ENCODE measurements at regions not wholly inside any gene's neighbourhood (a gene's known extent, or its start where the extent isn't known, plus 50 kb on each side); places are given as distances from the start of the nearest gene placed in this dataset.

GRCh38 chrX:124462931-124463330 is 116.6 kb downstream of the SH2D1A start:
- peaks cover 0 to 2% (median 0%) of the 10 kb centered on the region in 8 donors for H3K9me3 Mint-ChIP-seq
- Histone ChIP-seq H3K4me3 (ENCODE audit: low read length in 2 of 2) (no peak overlapping the region), H3K27me3 (ENCODE audit: insufficient read depth, low read length) (no peaks in the 10 kb centered on the region), H3K36me3 (ENCODE audit: insufficient read depth, low read length) (no peaks in the 10 kb centered on the region), H3K27ac (ENCODE audit: low read depth, low read length) (no peak overlapping the region), H3K4me1 (ENCODE audit: insufficient read depth, low read length) (no peaks in the 10 kb centered on the region), H3K9me3 (ENCODE audit: control insufficient read depth in 1 of 2, low read length in 2 of 2) (no peaks in the 10 kb centered on the region)
- no peak for DNase-seq
- no peak overlapping the region for H3K4me3 Mint-ChIP-seq
- intact Hi-C loops (cut with micrococcal nuclease): no loop called here
- ChIA-PET POLR2A (ENCODE audit: partially characterized antibody) (no interaction called here), CTCF (ENCODE audit: partially characterized antibody) (no interaction called here)
- no peaks in the 10 kb centered on the region for H3K27me3 Mint-ChIP-seq
- H3K36me3 Mint-ChIP-seq: no peaks in the 10 kb centered on the region
- no peak overlapping the region for H3K27ac Mint-ChIP-seq
- H3K4me1 Mint-ChIP-seq: no peaks in the 10 kb centered on the region

DNA sequence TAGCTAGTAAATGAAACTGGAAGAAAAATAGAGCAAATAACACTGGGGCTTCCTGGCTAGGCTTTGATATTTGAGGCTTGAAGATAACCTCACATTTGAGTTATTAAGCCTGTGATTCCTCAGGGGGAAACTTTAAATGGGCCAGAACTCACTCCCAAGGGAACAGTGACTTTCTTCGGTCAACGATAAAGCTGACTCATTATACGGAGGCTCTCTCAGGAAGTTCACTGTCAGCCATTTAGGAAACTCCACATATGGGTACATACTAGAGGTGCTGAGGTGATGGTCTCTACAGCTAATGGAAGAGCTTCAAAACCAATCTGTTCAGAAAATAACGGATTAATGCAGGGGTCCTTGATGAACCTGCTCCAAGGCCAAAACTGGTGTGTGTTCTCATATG is 120.8 kb downstream of the SH2D1A start:
- H3K36me3 ChIP-seq (ENCODE audit: insufficient read depth, low read length): no peaks in the 10 kb centered on the region
- H3K4me3 ChIP-seq (ENCODE audit: low read length in 2 of 2): no peak overlapping the region
- no peaks in the 10 kb centered on the region for H3K27me3 ChIP-seq (ENCODE audit: insufficient read depth, low read length)
- Mint-ChIP-seq H3K27ac (no peak overlapping the region), H3K4me1 (no peaks in the 10 kb centered on the region), H3K4me3 (no peak overlapping the region), H3K27me3 (no peaks in the 10 kb centered on the region), H3K9me3 (no peaks in the 10 kb centered on the region), H3K36me3 (no peaks in the 10 kb centered on the region)
- CTCF ChIA-PET (ENCODE audit: partially characterized antibody): no interaction called here
- no peak overlapping the region for H3K27ac ChIP-seq (ENCODE audit: low read depth, low read length)
- no peaks in the 10 kb centered on the region for H3K9me3 ChIP-seq (ENCODE audit: control insufficient read depth in 1 of 2, low read length in 2 of 2)
- no peak for DNase-seq
- POLR2A ChIA-PET (ENCODE audit: partially characterized antibody): no interaction called here
- H3K4me1 ChIP-seq (ENCODE audit: insufficient read depth, low read length): no peaks in the 10 kb centered on the region
- intact Hi-C loops (cut with micrococcal nuclease): no loop called here

GRCh38 chrX:124475358-124475757 is 129.0 kb downstream of the SH2D1A start:
- Mint-ChIP-seq H3K27ac (no peak overlapping the region), H3K27me3 (no peaks in the 10 kb centered on the region), H3K36me3 (no peaks in the 10 kb centered on the region), H3K4me3 (no peak overlapping the region), H3K4me1 (no peaks in the 10 kb centered on the region), H3K9me3 (no peaks in the 10 kb centered on the region)
- Histone ChIP-seq H3K9me3 (ENCODE audit: control insufficient read depth in 1 of 2, low read length in 2 of 2) (no peaks in the 10 kb centered on the region), H3K36me3 (ENCODE audit: insufficient read depth, low read length) (no peaks in the 10 kb centered on the region), H3K4me3 (ENCODE audit: low read length in 2 of 2) (no peak overlapping the region), H3K27me3 (ENCODE audit: insufficient read depth, low read length) (no peaks in the 10 kb centered on the region), H3K27ac (ENCODE audit: low read depth, low read length) (no peak overlapping the region), H3K4me1 (ENCODE audit: insufficient read depth, low read length) (no peaks in the 10 kb centered on the region)
- DNase-seq: no peak
- intact Hi-C loops (cut with micrococcal nuclease): no loop called here
- ChIA-PET CTCF (ENCODE audit: partially characterized antibody) (no interaction called here), POLR2A (ENCODE audit: partially characterized antibody) (no interaction called here)

DNA sequence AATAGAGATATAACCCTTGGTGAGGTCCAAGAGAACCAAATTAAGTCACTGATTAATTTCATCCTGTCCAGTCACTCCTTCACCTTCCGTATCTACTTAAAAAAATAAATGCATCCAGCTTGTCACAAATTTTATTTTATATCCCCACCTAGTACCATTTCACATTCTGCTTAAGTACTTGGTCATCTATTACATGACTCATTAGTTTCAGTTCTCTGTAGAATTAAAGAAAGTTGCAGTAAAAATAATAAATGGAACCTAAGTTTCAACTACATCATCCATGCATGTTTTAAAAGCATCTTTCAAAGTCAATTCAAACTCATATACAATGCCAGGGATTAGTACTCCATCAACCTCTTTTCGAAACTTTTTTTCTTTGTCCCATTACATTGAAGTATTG is 130.2 kb downstream of the SH2D1A start:
- Histone ChIP-seq H3K27ac (ENCODE audit: low read depth, low read length) (no peak overlapping the region), H3K4me1 (ENCODE audit: insufficient read depth, low read length) (no peaks in the 10 kb centered on the region), H3K36me3 (ENCODE audit: insufficient read depth, low read length) (no peaks in the 10 kb centered on the region), H3K4me3 (ENCODE audit: low read length in 2 of 2) (no peak overlapping the region), H3K9me3 (ENCODE audit: control insufficient read depth in 1 of 2, low read length in 2 of 2) (no peaks in the 10 kb centered on the region), H3K27me3 (ENCODE audit: insufficient read depth, low read length) (no peaks in the 10 kb centered on the region)
- Mint-ChIP-seq H3K27me3 (no peaks in the 10 kb centered on the region), H3K9me3 (no peaks in the 10 kb centered on the region), H3K27ac (no peak overlapping the region), H3K36me3 (no peaks in the 10 kb centered on the region), H3K4me3 (no peak overlapping the region), H3K4me1 (peaks cover 0 to 2% (median 0%) of the 10 kb centered on the region in 4 donors)
- ChIA-PET CTCF (ENCODE audit: partially characterized antibody) (no interaction called here), POLR2A (ENCODE audit: partially characterized antibody) (no interaction called here)
- no peak for DNase-seq
- intact Hi-C loops (cut with micrococcal nuclease): no loop called here

- H3K27me3 ChIP-seq (ENCODE audit: insufficient read depth, low read length): no peaks in the 10 kb centered on the region
- no peak overlapping the region for H3K27ac ChIP-seq (ENCODE audit: low read depth, low read length)
- ChIA-PET CTCF (ENCODE audit: partially characterized antibody) (no interaction called here), POLR2A (ENCODE audit: partially characterized antibody) (no interaction called here)
- peaks cover 0 to 2% (median 0%) of the 10 kb centered on the region in 4 donors for H3K4me1 Mint-ChIP-seq
- H3K9me3 Mint-ChIP-seq: no peaks in the 10 kb centered on the region
- no peak for DNase-seq
- no peaks in the 10 kb centered on the region for H3K27me3 Mint-ChIP-seq
- no peaks in the 10 kb centered on the region for H3K36me3 Mint-ChIP-seq
- no peaks in the 10 kb centered on the region for H3K9me3 ChIP-seq (ENCODE audit: control insufficient read depth in 1 of 2, low read length in 2 of 2)
- H3K4me3 Mint-ChIP-seq: no peak overlapping the region
- H3K27ac Mint-ChIP-seq: no peak overlapping the region
- H3K4me3 ChIP-seq (ENCODE audit: low read length in 2 of 2): no peak overlapping the region
- H3K4me1 ChIP-seq (ENCODE audit: insufficient read depth, low read length): no peaks in the 10 kb centered on the region
- no peaks in the 10 kb centered on the region for H3K36me3 ChIP-seq (ENCODE audit: insufficient read depth, low read length)
- intact Hi-C loops (cut with micrococcal nuclease): no loop called here
Observed at GRCh38 chrX:124478046-124478445, 131.7 kb downstream of the SH2D1A start.

DNA sequence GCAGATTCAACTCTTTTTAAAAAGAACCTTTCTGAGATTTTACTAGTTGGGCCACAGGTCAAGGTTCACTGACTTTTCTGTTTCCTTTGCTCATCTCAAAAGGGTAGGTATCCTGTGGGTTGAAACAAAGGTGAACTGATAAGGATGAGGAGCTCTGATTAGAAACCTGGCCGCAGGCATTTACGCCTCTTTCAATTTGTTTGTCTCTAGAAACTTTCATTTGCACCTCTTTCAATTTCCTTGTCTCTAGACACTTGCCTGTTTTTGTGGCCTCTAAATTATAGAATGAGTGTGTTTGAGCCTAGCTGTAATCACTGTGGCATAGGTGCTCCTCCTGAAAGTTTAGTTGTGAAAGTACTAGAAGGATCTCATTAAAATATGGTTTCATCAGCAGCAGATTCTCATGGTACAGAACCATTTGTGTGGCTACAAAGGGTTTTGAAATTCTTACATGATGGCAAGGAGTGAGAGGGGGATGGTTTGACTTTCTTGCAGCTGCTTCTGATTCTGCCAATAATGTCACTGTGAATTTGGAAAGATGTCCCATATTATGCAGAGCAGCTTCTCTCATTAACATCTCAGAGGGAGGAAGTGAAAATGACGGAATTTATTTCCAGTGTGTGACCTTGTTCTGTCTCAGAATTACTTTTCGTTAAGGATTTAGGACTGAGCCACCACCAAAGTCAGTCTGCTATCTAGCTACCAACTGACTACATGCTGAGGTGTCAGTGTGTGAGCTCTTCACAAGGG is 142.2 kb downstream of the SH2D1A start:
- Histone ChIP-seq H3K27me3 (ENCODE audit: insufficient read depth, low read length) (no peaks in the 10 kb centered on the region), H3K4me3 (ENCODE audit: low read length in 2 of 2) (no peak overlapping the region), H3K9me3 (ENCODE audit: control insufficient read depth in 1 of 2, low read length in 2 of 2) (no peaks in the 10 kb centered on the region), H3K36me3 (ENCODE audit: insufficient read depth, low read length) (no peaks in the 10 kb centered on the region), H3K4me1 (ENCODE audit: insufficient read depth, low read length) (no peaks in the 10 kb centered on the region), H3K27ac (ENCODE audit: low read depth, low read length) (no peak overlapping the region)
- Mint-ChIP-seq H3K27me3 (no peaks in the 10 kb centered on the region), H3K27ac (no peak overlapping the region), H3K4me1 (no peaks in the 10 kb centered on the region), H3K9me3 (no peaks in the 10 kb centered on the region), H3K36me3 (no peaks in the 10 kb centered on the region), H3K4me3 (no peak overlapping the region)
- no peak for DNase-seq
- ChIA-PET POLR2A (ENCODE audit: partially characterized antibody) (no interaction called here), CTCF (ENCODE audit: partially characterized antibody) (no interaction called here)
- intact Hi-C loops (cut with micrococcal nuclease): no loop called here

- CTCF ChIA-PET (ENCODE audit: partially characterized antibody): no interaction called here
- Histone ChIP-seq H3K9me3 (ENCODE audit: control insufficient read depth in 1 of 2, low read length in 2 of 2) (no peaks in the 10 kb centered on the region), H3K4me3 (ENCODE audit: low read length in 2 of 2) (no peak overlapping the region), H3K4me1 (ENCODE audit: insufficient read depth, low read length) (no peaks in the 10 kb centered on the region), H3K27ac (ENCODE audit: low read depth, low read length) (no peak overlapping the region), H3K36me3 (ENCODE audit: insufficient read depth, low read length) (no peaks in the 10 kb centered on the region), H3K27me3 (ENCODE audit: insufficient read depth, low read length) (no peaks in the 10 kb centered on the region)
- Mint-ChIP-seq H3K27ac (no peak overlapping the region), H3K4me1 (no peaks in the 10 kb centered on the region), H3K4me3 (no peak overlapping the region), H3K9me3 (peaks cover 0 to 3% (median 0%) of the 10 kb centered on the region in 8 donors), H3K36me3 (peaks cover 0 to 2% of the 10 kb centered on the region in 2 donors), H3K27me3 (no peaks in the 10 kb centered on the region)
- DNase-seq: no peak
- POLR2A ChIA-PET (ENCODE audit: partially characterized antibody): no interaction called here
- intact Hi-C loops (cut with micrococcal nuclease): no loop called here
Observed at GRCh38 chrX:124493984-124494383, 147.6 kb downstream of the SH2D1A start.

- no peak overlapping the region for H3K27ac ChIP-seq (ENCODE audit: low read depth, low read length)
- no peak for DNase-seq
- peaks cover 6% of the 10 kb centered on the region for H3K4me1 ChIP-seq (ENCODE audit: insufficient read depth, low read length)
- ChIA-PET CTCF (ENCODE audit: partially characterized antibody) (no interaction called here), POLR2A (ENCODE audit: partially characterized antibody) (no interaction called here)
- no peaks in the 10 kb centered on the region for H3K36me3 ChIP-seq (ENCODE audit: insufficient read depth, low read length)
- Mint-ChIP-seq H3K36me3 (peaks cover 0 to 2% of the 10 kb centered on the region in 2 donors), H3K9me3 (peaks cover 0 to 3% (median 0%) of the 10 kb centered on the region in 8 donors), H3K4me1 (peaks cover 3 to 5% (median 4%) of the 10 kb centered on the region in 4 donors), H3K4me3 (no peak overlapping the region), H3K27me3 (no peaks in the 10 kb centered on the region), H3K27ac (no peak overlapping the region)
- no peak overlapping the region for H3K4me3 ChIP-seq (ENCODE audit: low read length in 2 of 2)
- no peaks in the 10 kb centered on the region for H3K9me3 ChIP-seq (ENCODE audit: control insufficient read depth in 1 of 2, low read length in 2 of 2)
- no peaks in the 10 kb centered on the region for H3K27me3 ChIP-seq (ENCODE audit: insufficient read depth, low read length)
- intact Hi-C loops (cut with micrococcal nuclease): no loop called here
Observed at GRCh38 chrX:124497386-124497785, 151.0 kb downstream of the SH2D1A start.

Measured in CD4-positive, alpha-beta memory T cell (primary cell).